Immature natural killer cell (primary cell): ENCODE measurements at regions not wholly inside any gene's neighbourhood (a gene's known extent, or its start where the extent isn't known, plus 50 kb on each side); places are given as distances from the start of the nearest gene placed in this dataset.

ENCODE experiments used
- DNase-seq, 3 donors: peaks; one replicate each; pipeline ENCODE4 v3.0.0; 2022; ENCODE audit warnings: mixed read lengths in 1 of 3
- H3K27ac Mint-ChIP-seq, 6 donors: one replicate each; pipeline ENCODE4 v1.8.0; 2020; ENCODE audit warnings: mixed read lengths in 6 of 6, mild to moderate bottlenecking in 5 of 6, inconsistent platforms in 4 of 6, moderate library complexity in 3 of 6
- H3K27me3 Mint-ChIP-seq, 3 donors: one replicate each; pipeline ENCODE4 v1.8.0; 2020 to 2021; ENCODE audit warnings: low read depth in 3 of 3, mild to moderate bottlenecking in 3 of 3, mixed read lengths in 3 of 3, moderate library complexity in 3 of 3, inconsistent platforms in 1 of 3
- H3K36me3 Mint-ChIP-seq, 3 donors: one replicate each; pipeline ENCODE4 v1.8.0; 2020; ENCODE audit warnings: mixed read lengths in 3 of 3, inconsistent platforms in 2 of 3, mild to moderate bottlenecking in 2 of 3
- H3K4me1 Mint-ChIP-seq, 2 donors: one replicate each; pipeline ENCODE4 v1.8.0; 2020; ENCODE audit warnings: inconsistent platforms in 2 of 2, mild to moderate bottlenecking in 2 of 2, mixed read lengths in 2 of 2, moderate library complexity in 1 of 2
- H3K4me3 Mint-ChIP-seq, 5 donors: one replicate each; pipeline ENCODE4 v1.8.0; 2020; ENCODE audit warnings: mild to moderate bottlenecking in 5 of 5, mixed read lengths in 5 of 5, inconsistent platforms in 3 of 5, moderate library complexity in 3 of 5
- H3K9me3 Mint-ChIP-seq, 6 donors: one replicate each; pipeline ENCODE4 v1.8.0; 2020; ENCODE audit warnings: mild to moderate bottlenecking in 6 of 6, mixed read lengths in 6 of 6, inconsistent platforms in 4 of 6, moderate library complexity in 3 of 6

DNA sequence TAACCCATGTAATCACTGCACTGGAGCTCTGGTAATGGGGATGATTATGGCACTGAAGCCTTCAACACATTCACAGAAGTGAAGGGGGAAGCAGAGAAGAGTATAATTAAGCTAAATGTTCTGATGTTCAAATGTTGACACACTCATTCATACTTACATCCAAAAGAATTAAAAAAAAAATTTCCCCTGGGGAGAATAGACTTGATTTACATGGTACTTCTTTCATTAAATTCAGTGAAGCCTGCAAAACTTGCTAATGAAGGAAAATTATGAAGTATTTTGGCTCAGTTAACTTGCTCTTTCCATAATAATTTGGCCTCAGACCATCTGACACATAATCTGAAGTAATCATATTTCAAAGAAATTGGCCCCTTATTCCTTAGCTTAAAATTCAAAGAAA, 428.8 kb downstream of the SH3GL2 start:
- H3K36me3 Mint-ChIP-seq = no peaks in the 10 kb centered on the region
- no peak for DNase-seq
- no peaks in the 10 kb centered on the region for H3K4me1 Mint-ChIP-seq
- H3K4me3 Mint-ChIP-seq = no peak overlapping the region
- H3K9me3 Mint-ChIP-seq = peaks cover 0 to 6% (median 4%) of the 10 kb centered on the region in 6 donors
- H3K27me3 Mint-ChIP-seq = no peaks in the 10 kb centered on the region
- H3K27ac Mint-ChIP-seq = no peak overlapping the region

- H3K4me3 Mint-ChIP-seq = no peak overlapping the region
- DNase-seq = no peak
- no peaks in the 10 kb centered on the region for H3K27me3 Mint-ChIP-seq
- no peaks in the 10 kb centered on the region for H3K36me3 Mint-ChIP-seq
- H3K9me3 Mint-ChIP-seq = peaks cover 0 to 13% (median 5%) of the 10 kb centered on the region in 6 donors
- no peak overlapping the region for H3K27ac Mint-ChIP-seq
- no peaks in the 10 kb centered on the region for H3K4me1 Mint-ChIP-seq
Measured at GRCh38 chr9:18009902-18010301, 431.0 kb downstream of the SH3GL2 start.

- Mint-ChIP-seq H3K27ac (no peak overlapping the region), H3K36me3 (no peaks in the 10 kb centered on the region), H3K4me3 (no peak overlapping the region), H3K4me1 (no peaks in the 10 kb centered on the region), H3K9me3 (peaks cover 0 to 13% (median 5%) of the 10 kb centered on the region in 6 donors), H3K27me3 (no peaks in the 10 kb centered on the region)
- no peak for DNase-seq
Measured at GRCh38 chr9:18010492-18010891, 431.6 kb downstream of the SH3GL2 start.

- DNase-seq = no peak
- Mint-ChIP-seq H3K4me1 (no peaks in the 10 kb centered on the region), H3K27ac (no peak overlapping the region), H3K27me3 (no peaks in the 10 kb centered on the region), H3K36me3 (no peaks in the 10 kb centered on the region), H3K9me3 (peaks cover 0 to 21% (median 4%) of the 10 kb centered on the region in 6 donors), H3K4me3 (no peak overlapping the region)
Measured at GRCh38 chr9:18012170-18012569, 433.3 kb downstream of the SH3GL2 start.

- Mint-ChIP-seq H3K9me3 (peaks cover 3 to 45% (median 5%) of the 10 kb centered on the region in 6 donors), H3K4me1 (no peaks in the 10 kb centered on the region)
Measured at GRCh38 chr9:18014556-18014955, 435.7 kb downstream of the SH3GL2 start.

DNA sequence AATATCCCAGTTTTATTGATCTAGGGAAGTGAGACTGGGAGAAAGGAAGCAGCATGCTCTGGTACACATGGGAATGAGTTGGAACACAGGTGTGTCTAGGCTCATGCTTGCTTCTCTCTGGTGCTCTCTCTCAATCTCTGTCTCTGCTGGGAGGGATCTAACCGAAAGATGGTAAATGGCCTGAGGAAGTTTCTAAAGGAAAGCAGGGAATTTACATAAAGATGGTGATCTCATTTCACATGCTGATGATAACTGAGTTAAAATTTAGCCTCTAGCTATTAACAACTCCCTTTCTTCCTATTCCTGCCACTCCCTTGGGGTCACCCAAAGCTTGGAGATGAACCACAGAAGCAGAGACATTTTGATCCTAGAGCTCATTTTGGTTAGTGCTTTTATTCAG, 436.2 kb downstream of the SH3GL2 start:
- H3K27me3 Mint-ChIP-seq = peaks cover 0 to 3% (median 0%) of the 10 kb centered on the region in 3 donors
- H3K4me1 Mint-ChIP-seq = no peaks in the 10 kb centered on the region
- no peak for DNase-seq
- no peak overlapping the region for H3K27ac Mint-ChIP-seq
- peaks cover 3 to 45% (median 5%) of the 10 kb centered on the region in 6 donors for H3K9me3 Mint-ChIP-seq
- no peaks in the 10 kb centered on the region for H3K36me3 Mint-ChIP-seq
- H3K4me3 Mint-ChIP-seq = no peak overlapping the region

More at GRCh38 chr9:18014556-18014955, 435.7 kb downstream of the SH3GL2 start:
- no peak overlapping the region for H3K4me3 Mint-ChIP-seq
- no peaks in the 10 kb centered on the region for H3K36me3 Mint-ChIP-seq
- no peak overlapping the region for H3K27ac Mint-ChIP-seq
- DNase-seq = no peak
- H3K27me3 Mint-ChIP-seq = peaks cover 0 to 3% (median 0%) of the 10 kb centered on the region in 3 donors

GRCh38 chr9:18017136-18017535, 438.3 kb downstream of the SH3GL2 start:
- DNase-seq = no peak
- H3K27ac Mint-ChIP-seq = no peak overlapping the region
- H3K27me3 Mint-ChIP-seq = peaks cover 0 to 3% (median 0%) of the 10 kb centered on the region in 3 donors
- no peaks in the 10 kb centered on the region for H3K4me1 Mint-ChIP-seq
- no peak overlapping the region for H3K4me3 Mint-ChIP-seq
- H3K9me3 Mint-ChIP-seq = peaks cover 3 to 44% (median 5%) of the 10 kb centered on the region in 6 donors
- no peaks in the 10 kb centered on the region for H3K36me3 Mint-ChIP-seq

GRCh38 chr9:18018221-18018620, 439.4 kb downstream of the SH3GL2 start:
- Mint-ChIP-seq H3K36me3 (no peaks in the 10 kb centered on the region), H3K4me1 (no peaks in the 10 kb centered on the region), H3K9me3 (peaks cover under 1 to 40% (median 5%) of the 10 kb centered on the region in 6 donors), H3K4me3 (no peak overlapping the region), H3K27me3 (peaks cover 0 to 3% (median 0%) of the 10 kb centered on the region in 3 donors), H3K27ac (no peak overlapping the region)
- DNase-seq = no peak

GRCh38 chr9:18018661-18019060, 439.8 kb downstream of the SH3GL2 start:
- H3K27me3 Mint-ChIP-seq = peaks cover 0 to 3% (median 0%) of the 10 kb centered on the region in 3 donors
- H3K4me1 Mint-ChIP-seq = no peaks in the 10 kb centered on the region
- H3K4me3 Mint-ChIP-seq = no peak overlapping the region
- H3K36me3 Mint-ChIP-seq = no peaks in the 10 kb centered on the region
- DNase-seq = no peak
- H3K9me3 Mint-ChIP-seq = peaks cover 0 to 40% (median 5%) of the 10 kb centered on the region in 6 donors
- no peak overlapping the region for H3K27ac Mint-ChIP-seq

GRCh38 chr9:18020121-18020745, 441.4 kb downstream of the SH3GL2 start:
- DNase-seq = no peak
- no peak overlapping the region for H3K4me3 Mint-ChIP-seq
- H3K27me3 Mint-ChIP-seq = peaks cover 0 to 3% (median 3%) of the 10 kb centered on the region in 3 donors
- no peak overlapping the region for H3K27ac Mint-ChIP-seq
- peaks cover 0 to 40% (median 5%) of the 10 kb centered on the region in 6 donors for H3K9me3 Mint-ChIP-seq
- H3K36me3 Mint-ChIP-seq = no peaks in the 10 kb centered on the region
- H3K4me1 Mint-ChIP-seq = no peaks in the 10 kb centered on the region

GRCh38 chr9:18022642-18023041, 443.8 kb downstream of the SH3GL2 start:
- Mint-ChIP-seq H3K9me3 (peaks cover 4 to 33% (median 14%) of the 10 kb centered on the region in 6 donors), H3K27me3 (peaks cover 0 to 3% (median 3%) of the 10 kb centered on the region in 3 donors), H3K4me3 (no peak overlapping the region), H3K4me1 (no peaks in the 10 kb centered on the region), H3K36me3 (no peaks in the 10 kb centered on the region), H3K27ac (no peak overlapping the region)
- DNase-seq = no peak

DNA sequence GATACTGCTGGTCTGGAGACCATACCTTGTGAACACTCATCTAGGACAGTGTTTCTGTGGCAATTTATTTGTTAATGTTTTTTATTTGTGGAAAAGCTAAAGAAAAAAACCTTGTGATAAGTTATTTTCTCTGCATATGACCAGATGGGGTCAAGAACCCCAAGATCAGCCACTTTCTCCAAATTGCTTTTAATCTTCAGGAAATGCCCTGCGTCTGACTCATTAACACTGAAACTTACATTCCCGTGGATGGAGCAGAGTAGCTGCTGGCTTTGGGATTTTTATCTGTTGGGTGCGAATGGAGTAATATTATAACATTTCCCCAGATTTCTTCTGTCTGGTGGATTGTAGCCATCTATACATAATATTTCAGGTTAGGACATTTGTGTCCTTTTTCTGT, 444.5 kb downstream of the SH3GL2 start:
- no peak for DNase-seq
- H3K27me3 Mint-ChIP-seq = peaks cover 0 to 3% (median 3%) of the 10 kb centered on the region in 3 donors
- peaks cover 1 to 33% (median 10%) of the 10 kb centered on the region in 6 donors for H3K9me3 Mint-ChIP-seq
- H3K4me1 Mint-ChIP-seq = no peaks in the 10 kb centered on the region
- H3K4me3 Mint-ChIP-seq = no peak overlapping the region
- H3K36me3 Mint-ChIP-seq = no peaks in the 10 kb centered on the region
- H3K27ac Mint-ChIP-seq = no peak overlapping the region

- no peak for DNase-seq
- Mint-ChIP-seq H3K4me1 (no peaks in the 10 kb centered on the region), H3K27me3 (peaks cover 0 to 2% (median 2%) of the 10 kb centered on the region in 3 donors), H3K4me3 (no peak overlapping the region), H3K9me3 (peaks cover 2 to 20% (median 7%) of the 10 kb centered on the region in 6 donors), H3K36me3 (no peaks in the 10 kb centered on the region), H3K27ac (no peak overlapping the region)
Measured at GRCh38 chr9:18032636-18033035, 441.3 kb upstream of the ADAMTSL1 start.

- peaks cover 0 to 3% (median under 1%) of the 10 kb centered on the region in 6 donors for H3K9me3 Mint-ChIP-seq
- no peaks in the 10 kb centered on the region for H3K36me3 Mint-ChIP-seq
- no peak for DNase-seq
- no peak overlapping the region for H3K27ac Mint-ChIP-seq
- peaks cover 0 to 5% (median 0%) of the 10 kb centered on the region in 3 donors for H3K27me3 Mint-ChIP-seq
- H3K4me1 Mint-ChIP-seq = no peaks in the 10 kb centered on the region
- H3K4me3 Mint-ChIP-seq = no peak overlapping the region
Measured at GRCh38 chr9:18036422-18037187, 437.3 kb upstream of the ADAMTSL1 start.
